Left ventricle myocardium inferior (tissue), 1 donor: ENCODE measurements at regions not wholly inside any gene's neighbourhood (a gene's known extent, or its start where the extent isn't known, plus 50 kb on each side); places are given as distances from the start of the nearest gene placed in this dataset.
"Not testable (repeated sequence)": the region's sequence is repeated elsewhere in the genome, so short reads cannot be mapped to it uniquely, and the experiment has no call there.

Source experiments
- DNase-seq: peaks from one replicate; pipeline ENCODE4 v3.0.0-alpha.2; 2020
- H3K27ac ChIP-seq: fragments of 200-600 bp; replicated peaks from 2 replicates; pipeline ENCODE4 v1.8.0; 2021
- H3K27me3 ChIP-seq: fragments of 200-600 bp; 2 replicates; pipeline ENCODE4 v1.8.0; 2021; ENCODE audit warnings: low read depth
- H3K36me3 ChIP-seq: fragments of 200-600 bp; 2 replicates; pipeline ENCODE4 v1.8.0; 2021
- H3K4me1 ChIP-seq: fragments of 200-600 bp; 2 replicates; pipeline ENCODE4 v1.8.0; 2021
- H3K4me3 ChIP-seq: fragments of 200-600 bp; 2 replicates; pipeline ENCODE4 v1.8.0; 2021; ENCODE audit warnings: mild to moderate bottlenecking, moderate library complexity
- H3K9me3 ChIP-seq: fragments of 200-600 bp; replicated peaks from 2 replicates; pipeline ENCODE4 v1.8.0; 2021
- intact Hi-C: fragments of 100-400 bp; cut with micrococcal nuclease; formaldehyde crosslinking; loops from one replicate; pipeline ENCODE4 v1.11.0; 2022
- TF ChIP-seq, protein P1 (sequence below): fragments of 200-600 bp; IDR thresholded peaks from 2 replicates; pipeline ENCODE4 v1.8.0; 2021; ENCODE audit warnings: antibody characterized with exemption, mild to moderate bottlenecking, borderline replicate concordance
- donor health status: DM: no; HTN: yes; CAD: no; lungs with severe emphysema.

GRCh38 chr9:106784076-106784475 lies 78.9 kb upstream of the ZNF462 start:
- TF ChIP-seq, protein P1, sequence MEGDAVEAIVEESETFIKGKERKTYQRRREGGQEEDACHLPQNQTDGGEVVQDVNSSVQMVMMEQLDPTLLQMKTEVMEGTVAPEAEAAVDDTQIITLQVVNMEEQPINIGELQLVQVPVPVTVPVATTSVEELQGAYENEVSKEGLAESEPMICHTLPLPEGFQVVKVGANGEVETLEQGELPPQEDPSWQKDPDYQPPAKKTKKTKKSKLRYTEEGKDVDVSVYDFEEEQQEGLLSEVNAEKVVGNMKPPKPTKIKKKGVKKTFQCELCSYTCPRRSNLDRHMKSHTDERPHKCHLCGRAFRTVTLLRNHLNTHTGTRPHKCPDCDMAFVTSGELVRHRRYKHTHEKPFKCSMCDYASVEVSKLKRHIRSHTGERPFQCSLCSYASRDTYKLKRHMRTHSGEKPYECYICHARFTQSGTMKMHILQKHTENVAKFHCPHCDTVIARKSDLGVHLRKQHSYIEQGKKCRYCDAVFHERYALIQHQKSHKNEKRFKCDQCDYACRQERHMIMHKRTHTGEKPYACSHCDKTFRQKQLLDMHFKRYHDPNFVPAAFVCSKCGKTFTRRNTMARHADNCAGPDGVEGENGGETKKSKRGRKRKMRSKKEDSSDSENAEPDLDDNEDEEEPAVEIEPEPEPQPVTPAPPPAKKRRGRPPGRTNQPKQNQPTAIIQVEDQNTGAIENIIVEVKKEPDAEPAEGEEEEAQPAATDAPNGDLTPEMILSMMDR = no peak
- intact Hi-C loops = no loop called here
- DNase-seq = no peak
- Histone ChIP-seq H3K27ac (no peak overlapping the region), H3K4me3 (no peak overlapping the region), H3K36me3 (no peaks in the 10 kb centered on the region), H3K9me3 (no peaks in the 10 kb centered on the region), H3K27me3 (no peaks in the 10 kb centered on the region), H3K4me1 (no peaks in the 10 kb centered on the region)

GRCh38 chr9:106785200-106785599 lies 77.8 kb upstream of the ZNF462 start:
- H3K4me1 ChIP-seq = no peaks in the 10 kb centered on the region
- no peaks in the 10 kb centered on the region for H3K27me3 ChIP-seq
- no peak overlapping the region for H3K4me3 ChIP-seq
- no peak for DNase-seq
- no peaks in the 10 kb centered on the region for H3K36me3 ChIP-seq
- H3K27ac ChIP-seq = no peak overlapping the region
- TF ChIP-seq, protein P1 = no peak
- no peaks in the 10 kb centered on the region for H3K9me3 ChIP-seq
- intact Hi-C loops = no loop called here

DNA sequence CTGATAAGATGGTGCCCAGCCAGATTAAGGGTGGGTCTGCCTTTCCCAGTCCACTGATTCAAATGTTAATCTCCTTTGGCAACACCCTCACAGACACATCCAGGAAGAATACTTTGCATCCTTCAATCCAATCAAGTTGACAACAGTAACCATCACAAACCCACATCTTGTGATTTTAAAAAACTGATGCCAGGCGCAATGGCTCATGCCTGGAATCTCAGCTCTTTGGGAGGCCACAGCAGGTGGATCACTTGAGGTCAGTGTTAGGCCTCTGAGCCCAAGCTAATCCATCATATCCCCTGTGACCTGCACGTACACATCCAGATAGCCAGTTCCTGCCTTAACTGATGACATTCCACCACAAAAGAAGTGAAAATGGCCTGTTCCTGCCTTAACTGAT lies 74.9 kb upstream of the ZNF462 start:
- H3K36me3 ChIP-seq, H3K27ac ChIP-seq, intact Hi-C loops, H3K27me3 ChIP-seq, H3K4me1 ChIP-seq, DNase-seq, H3K4me3 ChIP-seq, H3K9me3 ChIP-seq: not testable (repeated sequence)

DNA sequence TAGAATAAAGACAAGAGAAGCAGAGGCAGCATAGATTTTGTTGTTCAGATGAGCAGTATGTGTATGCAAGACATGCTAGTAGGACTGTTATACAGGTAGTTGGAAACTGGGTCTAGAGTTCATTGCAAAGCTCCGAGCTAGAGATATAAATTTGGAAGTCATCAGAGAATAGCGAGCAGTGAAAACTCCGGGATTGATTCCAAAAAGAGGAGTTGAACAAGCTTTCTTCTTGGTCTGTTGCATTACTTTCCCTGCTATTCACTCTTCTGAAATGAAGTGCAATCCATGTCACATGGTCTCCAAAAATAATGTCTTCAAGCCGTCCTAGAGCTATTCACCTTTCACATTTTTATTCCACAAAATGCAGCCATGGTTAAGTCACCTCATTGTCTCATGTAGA lies 67.9 kb upstream of the ZNF462 start:
- Histone ChIP-seq H3K4me3 (no peak overlapping the region), H3K4me1 (peaks cover 10% of the 10 kb centered on the region), H3K27me3 (no peaks in the 10 kb centered on the region), H3K36me3 (no peaks in the 10 kb centered on the region), H3K27ac (no peak overlapping the region), H3K9me3 (no peaks in the 10 kb centered on the region)
- TF ChIP-seq, protein P1 = no peak
- intact Hi-C loops = no loop called here
- no peak for DNase-seq

DNA sequence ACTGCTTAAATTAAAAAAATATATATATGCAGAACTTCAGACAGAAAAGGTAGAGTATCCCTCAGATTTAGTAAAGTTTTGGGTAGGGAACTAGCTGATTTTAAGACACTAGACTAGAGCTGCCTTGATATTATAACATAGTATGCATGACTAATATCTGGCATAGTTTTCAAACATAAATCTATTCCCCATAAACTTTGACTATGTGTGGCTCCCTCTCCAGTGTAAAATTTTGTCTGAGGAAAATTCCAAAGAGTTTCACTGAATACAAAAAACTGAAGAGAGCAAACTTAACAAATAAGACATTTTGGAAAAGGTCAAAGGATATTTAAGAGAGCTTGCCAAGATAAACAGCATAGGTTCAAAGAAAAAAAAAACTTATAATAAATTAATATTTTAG lies 66.2 kb upstream of the ZNF462 start:
- H3K9me3 ChIP-seq = no peaks in the 10 kb centered on the region
- H3K4me1 ChIP-seq = peaks cover 10% of the 10 kb centered on the region
- H3K4me3 ChIP-seq = no peak overlapping the region
- no peaks in the 10 kb centered on the region for H3K27me3 ChIP-seq
- H3K27ac ChIP-seq = no peak overlapping the region
- intact Hi-C loops = no loop called here
- TF ChIP-seq, protein P1 = no peak
- H3K36me3 ChIP-seq = no peaks in the 10 kb centered on the region
- DNase-seq = no peak

GRCh38 chr9:106797299-106797698 lies 65.7 kb upstream of the ZNF462 start:
- no peaks in the 10 kb centered on the region for H3K27me3 ChIP-seq
- no peak for DNase-seq
- no peaks in the 10 kb centered on the region for H3K9me3 ChIP-seq
- H3K4me3 ChIP-seq = no peak overlapping the region
- no peaks in the 10 kb centered on the region for H3K36me3 ChIP-seq
- TF ChIP-seq, protein P1 = no peak
- intact Hi-C loops = no loop called here
- peaks cover 10% of the 10 kb centered on the region for H3K4me1 ChIP-seq
- H3K27ac ChIP-seq = no peak overlapping the region
